Frontal cortex (tissue), 3 donors: ENCODE measurements at regions not wholly inside any gene's neighbourhood (a gene's known extent, or its start where the extent isn't known, plus 50 kb on each side); places are given as distances from the start of the nearest gene placed in this dataset.
A peak's percentile ranks its signal among the peaks of the same experiment; 100 is the strongest.
"Not testable (repeated sequence)": the region's sequence is repeated elsewhere in the genome, so short reads cannot be mapped to it uniquely, and the experiment has no call there.

Experiments
- DNase-seq, 2 donors: peaks; one replicate each; pipeline ENCODE4 v3.0.0; 2012; ENCODE audit warnings: low spot score in 2 of 2
- FAIRE-seq: peaks from 2 replicates; lab custom pipeline; 2012; peaks lifted over from hg19 to GRCh38; lab: Jason Lieb, UNC
- donor health status: control.
- donor health status: control.
- donor health status: control.

- FAIRE-seq (no peak), DNase-seq (no peak)
Measured at GRCh38 chr16:22646948-22647556, 136.4 kb downstream of the NPIPB5 start.

GRCh38 chr16:22648141-22648540 is 137.4 kb downstream of the NPIPB5 start:
- FAIRE-seq (no peak), DNase-seq (no peak)

GRCh38 chr16:22648941-22649340 is 138.2 kb downstream of the NPIPB5 start:
- FAIRE-seq (no peak), DNase-seq (no peak)

- DNase-seq, FAIRE-seq: not testable (repeated sequence)
Measured at GRCh38 chr16:22651111-22651817, 140.6 kb downstream of the NPIPB5 start.

- DNase-seq (no peak), FAIRE-seq (no peak)
Measured at GRCh38 chr16:22652463-22652845, 141.8 kb downstream of the NPIPB5 start.

- no peak for DNase-seq
- FAIRE-seq, result no peak
Measured at GRCh38 chr16:22653876-22654275, 143.2 kb downstream of the NPIPB5 start.

GRCh38 chr16:22656573-22656972 is 145.9 kb downstream of the NPIPB5 start:
- not testable (repeated sequence) for FAIRE-seq, DNase-seq

GRCh38 chr16:22659933-22660332 is 149.2 kb downstream of the NPIPB5 start:
- no peak for FAIRE-seq
- DNase-seq, result peak in 1 of 2 donors; percentile 51

- DNase-seq, result no peak
- FAIRE-seq, result no peak
Measured at GRCh38 chr16:22660441-22661160, 149.9 kb downstream of the NPIPB5 start.

GRCh38 chr16:22661161-22661647 is 150.5 kb downstream of the NPIPB5 start:
- no peak for DNase-seq
- no peak for FAIRE-seq

- FAIRE-seq, DNase-seq: not testable (repeated sequence)
Measured at GRCh38 chr16:22662958-22663357, 151.0 kb upstream of the HS3ST2 start.

- FAIRE-seq (no peak), DNase-seq (no peak)
Measured at GRCh38 chr16:22663389-22664064, 150.4 kb upstream of the HS3ST2 start.

GRCh38 chr16:22664132-22664531 is 149.8 kb upstream of the HS3ST2 start:
- no peak for FAIRE-seq
- DNase-seq, result no peak

- FAIRE-seq, result no peak
Measured at GRCh38 chr16:22664561-22664997, 149.4 kb upstream of the HS3ST2 start.

GRCh38 chr16:22665048-22665797 is 148.7 kb upstream of the HS3ST2 start:
- DNase-seq (no peak), FAIRE-seq (no peak)

More at GRCh38 chr16:22664561-22664997, 149.4 kb upstream of the HS3ST2 start:
- no peak for DNase-seq

GRCh38 chr16:22665803-22666202 is 148.2 kb upstream of the HS3ST2 start:
- FAIRE-seq (no peak), DNase-seq (no peak)

- DNase-seq (no peak), FAIRE-seq (no peak)
Measured at GRCh38 chr16:22668318-22668717, 145.6 kb upstream of the HS3ST2 start.

GRCh38 chr16:22670044-22670536 is 143.9 kb upstream of the HS3ST2 start:
- FAIRE-seq (no peak), DNase-seq (no peak)

- DNase-seq, result peak; percentile 21 to 73
- FAIRE-seq, result no peak
Measured at GRCh38 chr16:22670551-22671041, 143.4 kb upstream of the HS3ST2 start.
